ENCODE measurements at regions not wholly inside any gene's neighbourhood (a gene's known extent, or its start where the extent isn't known, plus 50 kb on each side); places are given as distances from the start of the nearest gene placed in this dataset.

DNA sequence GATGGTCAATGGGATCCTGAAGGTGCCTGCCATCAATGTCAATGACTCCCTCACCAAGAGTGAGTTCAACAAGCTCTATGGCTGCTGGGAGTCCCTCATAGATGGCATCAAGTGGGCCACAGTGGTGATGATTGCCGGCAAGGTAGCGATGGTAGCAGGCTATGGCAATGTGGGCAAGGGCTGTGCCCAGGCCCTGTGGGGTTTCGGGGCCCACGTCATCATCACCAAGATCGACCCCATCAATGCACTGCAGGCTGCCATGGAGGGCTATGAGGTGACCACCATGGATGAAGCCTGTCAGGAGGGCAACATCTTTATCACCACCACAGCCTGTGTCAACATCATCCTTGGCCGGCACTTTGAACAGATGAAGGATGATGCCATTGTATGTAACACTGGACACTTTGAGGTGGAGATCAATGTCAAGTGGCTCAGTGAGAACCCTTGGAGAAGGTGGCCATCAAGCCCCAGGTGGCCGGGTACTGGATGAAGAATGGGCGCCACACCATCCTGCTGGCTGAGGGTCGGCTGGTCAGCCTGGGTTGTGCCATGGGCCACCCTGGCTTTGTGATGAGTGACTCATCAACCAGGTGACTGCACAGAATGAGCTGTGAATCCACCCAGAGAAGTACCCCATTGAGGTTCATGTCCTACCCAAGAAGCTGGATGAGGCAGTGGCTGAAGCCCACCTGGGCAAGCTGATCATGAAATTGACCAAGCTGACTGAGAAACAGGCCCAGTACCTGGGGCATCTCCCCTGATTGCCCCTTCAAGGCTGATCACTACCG, 63.0 kb upstream of the ANTXRL start:
- TF ChIP-seq EZH2 (IDR thresholded peaks at IDR 0.05; ENCODE audit: borderline replicate concordance, low read length) (no peak), CTCF (IDR thresholded peaks at IDR 0.05; ENCODE audit: low read length) (no peak)
